IPS-20b (cell line): ENCODE measurements at regions not wholly inside any gene's neighbourhood (a gene's known extent, or its start where the extent isn't known, plus 50 kb on each side); places are given as distances from the start of the nearest gene placed in this dataset.

Experiments
- H3K27ac ChIP-seq: one replicate; pipeline ENCODE4 v1.5.1; 2013; ENCODE audit warnings: low read length
- H3K27me3 ChIP-seq: 2 replicates; pipeline ENCODE4 v1.6.1; 2013; ENCODE audit warnings: mild to moderate bottlenecking, low read length, inconsistent platforms; ENCODE audit not compliant: insufficient read depth
- H3K36me3 ChIP-seq: 2 replicates; pipeline ENCODE4 v1.6.1; 2013; ENCODE audit warnings: low read depth, mild to moderate bottlenecking, inconsistent platforms, low read length, moderate library complexity; ENCODE audit not compliant: insufficient read depth
- H3K4me1 ChIP-seq: 2 replicates; pipeline ENCODE4 v1.6.1; 2013; ENCODE audit warnings: mild to moderate bottlenecking, control low read depth, inconsistent platforms, low read length, moderate library complexity; ENCODE audit not compliant: insufficient read depth
- H3K4me3 ChIP-seq: 2 replicates; pipeline ENCODE4 v1.5.1; 2013; ENCODE audit warnings: mild to moderate bottlenecking, low read length, inconsistent platforms
- H3K9ac ChIP-seq: 2 replicates; pipeline ENCODE4 v1.6.1; 2013; ENCODE audit warnings: low read depth, mild to moderate bottlenecking, inconsistent platforms, low read length, moderate library complexity
- H3K9me3 ChIP-seq: 2 replicates; pipeline ENCODE4 v1.6.1; 2013; ENCODE audit warnings: mild to moderate bottlenecking, low read depth, low read length, inconsistent platforms; ENCODE audit not compliant: insufficient read depth

DNA sequence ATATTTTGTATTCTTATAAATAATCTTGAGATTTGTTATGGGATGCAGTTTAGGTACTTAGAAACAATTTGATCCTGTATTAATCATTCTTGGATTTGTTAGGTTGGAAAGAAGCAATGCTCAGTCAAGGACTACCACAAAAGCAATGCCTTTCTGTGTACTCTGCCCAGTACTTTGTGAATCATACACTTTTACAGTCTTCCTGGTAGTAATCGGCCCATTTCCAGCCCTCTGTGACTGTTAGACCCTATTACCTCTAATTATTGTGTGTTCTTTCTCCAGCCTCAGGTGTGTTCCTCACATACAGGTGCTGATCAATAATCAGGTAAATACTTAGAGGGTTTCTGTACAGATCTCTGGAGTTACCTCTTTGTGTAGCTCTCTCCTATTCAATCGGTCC, 609.0 kb downstream of the KCNH5 start:
- Histone ChIP-seq H3K9ac (no peak overlapping the region), H3K4me1 (no peaks in the 10 kb centered on the region), H3K9me3 (peaks cover 52% of the 10 kb centered on the region), H3K4me3 (no peak overlapping the region), H3K27ac (no peak overlapping the region), H3K36me3 (no peaks in the 10 kb centered on the region; the same call in 1 of the 2 replicates), H3K27me3 (no peaks in the 10 kb centered on the region)

DNA sequence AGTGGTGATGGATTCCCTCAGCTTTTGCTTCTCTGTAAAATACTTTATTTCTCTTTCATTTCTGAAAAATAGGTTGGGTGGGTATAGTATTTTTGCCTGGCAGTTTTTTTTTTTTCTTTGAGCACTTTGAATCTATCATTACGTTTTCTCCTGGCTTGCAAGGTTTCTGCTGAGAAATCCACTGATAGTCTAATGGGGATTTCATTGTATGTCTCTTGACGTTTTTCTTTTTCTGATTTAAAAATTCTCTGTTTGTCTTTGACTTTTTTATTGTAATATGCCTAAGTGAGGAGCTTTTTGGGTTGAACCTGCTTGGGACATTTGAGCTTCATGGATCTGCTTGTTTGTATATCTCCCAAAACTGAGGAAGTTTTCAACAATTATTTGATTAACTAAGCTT, 606.0 kb downstream of the KCNH5 start:
- no peak overlapping the region for H3K4me3 ChIP-seq
- no peak overlapping the region for H3K9ac ChIP-seq
- peaks cover 32% of the 10 kb centered on the region for H3K9me3 ChIP-seq
- no peaks in the 10 kb centered on the region for H3K27me3 ChIP-seq
- H3K4me1 ChIP-seq: no peaks in the 10 kb centered on the region
- no peaks in the 10 kb centered on the region; the same call in 1 of the 2 replicates for H3K36me3 ChIP-seq
- H3K27ac ChIP-seq: no peak overlapping the region

- Histone ChIP-seq H3K4me1 (peaks cover 8% of the 10 kb centered on the region), H3K36me3 (no peaks in the 10 kb centered on the region; the same call in 1 of the 2 replicates), H3K9ac (no peak overlapping the region), H3K27me3 (no peaks in the 10 kb centered on the region), H3K27ac (no peak overlapping the region), H3K4me3 (no peak overlapping the region), H3K9me3 (peaks cover 20% of the 10 kb centered on the region)
Observed at GRCh38 chr14:62443796-62444195, 601.5 kb downstream of the KCNH5 start.

- Histone ChIP-seq H3K27me3 (no peaks in the 10 kb centered on the region), H3K4me3 (peak overlapping the region; percentile 34), H3K9me3 (peaks cover 5% of the 10 kb centered on the region), H3K9ac (peak overlapping the region; percentile 8; the same call in 1 of the 2 replicates), H3K4me1 (peaks cover 11% of the 10 kb centered on the region), H3K27ac (no peak overlapping the region), H3K36me3 (no peaks in the 10 kb centered on the region)
Observed at GRCh38 chr14:62445570-62445969, 599.7 kb downstream of the KCNH5 start.

GRCh38 chr14:62451221-62451620, 594.0 kb downstream of the KCNH5 start:
- Histone ChIP-seq H3K27me3 (no peaks in the 10 kb centered on the region), H3K27ac (no peak overlapping the region), H3K36me3 (no peaks in the 10 kb centered on the region), H3K4me1 (peaks cover 3% of the 10 kb centered on the region), H3K4me3 (no peak overlapping the region), H3K9ac (no peak overlapping the region), H3K9me3 (no peaks in the 10 kb centered on the region)

DNA sequence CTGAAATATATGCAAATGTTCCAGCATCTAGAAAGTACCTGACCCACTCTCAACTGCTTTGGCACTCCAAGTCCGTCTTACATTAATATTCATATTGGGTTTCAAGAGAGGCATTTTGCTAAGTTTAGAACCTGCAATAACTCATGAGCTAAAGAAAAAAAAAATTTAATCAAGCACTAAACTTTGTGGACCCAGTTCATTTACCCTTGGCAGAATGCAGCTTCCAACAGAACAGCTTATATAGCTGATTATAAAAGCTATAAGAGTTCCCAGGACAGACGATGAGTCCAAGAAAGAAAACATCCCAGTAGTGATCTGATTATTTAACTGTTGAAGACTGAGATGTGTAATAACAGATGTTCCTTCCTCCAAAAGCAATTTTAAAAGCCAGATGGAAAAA, 592.0 kb downstream of the KCNH5 start:
- H3K9me3 ChIP-seq: no peaks in the 10 kb centered on the region
- no peak overlapping the region for H3K4me3 ChIP-seq
- H3K36me3 ChIP-seq: no peaks in the 10 kb centered on the region
- H3K27ac ChIP-seq: no peak overlapping the region
- no peak overlapping the region for H3K9ac ChIP-seq
- peaks cover 3% of the 10 kb centered on the region for H3K4me1 ChIP-seq
- H3K27me3 ChIP-seq: no peaks in the 10 kb centered on the region

DNA sequence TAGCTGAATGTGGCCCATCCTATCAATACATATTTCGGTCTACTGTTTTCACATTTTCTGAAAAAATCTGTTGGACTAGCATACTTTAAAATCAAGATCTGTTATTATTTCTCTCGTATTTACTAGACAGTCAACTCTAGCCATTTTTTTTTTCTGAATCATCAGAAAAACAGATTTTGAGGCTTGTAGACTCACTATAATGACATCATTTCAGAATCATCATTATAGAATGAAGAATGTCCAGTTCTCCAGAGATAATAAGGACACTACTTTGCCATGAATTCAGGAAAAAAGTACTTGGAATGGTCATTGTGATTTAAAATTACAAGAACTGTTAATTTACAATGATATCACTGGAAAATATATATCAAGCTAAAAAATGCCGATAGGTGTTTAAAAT, 589.8 kb downstream of the KCNH5 start:
- Histone ChIP-seq H3K27ac (no peak overlapping the region), H3K9ac (no peak overlapping the region), H3K27me3 (no peaks in the 10 kb centered on the region)

GRCh38 chr14:62462988-62463387, 582.3 kb downstream of the KCNH5 start:
- H3K4me3 ChIP-seq: no peak overlapping the region
- H3K27me3 ChIP-seq: no peaks in the 10 kb centered on the region
- H3K27ac ChIP-seq: no peak overlapping the region
- H3K9me3 ChIP-seq: no peaks in the 10 kb centered on the region
- no peaks in the 10 kb centered on the region for H3K36me3 ChIP-seq
- H3K4me1 ChIP-seq: no peaks in the 10 kb centered on the region
- no peak overlapping the region for H3K9ac ChIP-seq

More for the DNA sequence above, 589.8 kb downstream of the KCNH5 start:
- no peak overlapping the region for H3K4me3 ChIP-seq
- H3K4me1 ChIP-seq: no peaks in the 10 kb centered on the region
- no peaks in the 10 kb centered on the region for H3K36me3 ChIP-seq
- H3K9me3 ChIP-seq: no peaks in the 10 kb centered on the region

DNA sequence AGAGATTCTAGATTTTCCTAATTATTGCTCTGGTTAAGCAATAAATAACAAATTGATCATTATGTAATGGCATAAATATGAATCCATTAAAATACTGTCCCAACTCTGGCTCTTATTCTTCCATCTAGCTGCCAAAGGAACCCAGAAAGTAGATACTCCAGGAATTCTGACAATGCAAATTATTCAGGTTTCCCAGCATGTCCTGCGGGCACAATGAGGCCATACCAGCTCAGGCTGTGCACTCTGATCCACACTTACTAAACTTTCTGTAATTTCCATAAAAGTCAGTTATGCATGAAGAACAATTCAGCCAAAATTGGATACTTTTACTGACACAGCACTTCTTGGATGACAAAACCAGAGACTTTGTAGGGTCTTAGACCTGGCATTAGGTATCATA, 576.3 kb downstream of the KCNH5 start:
- Histone ChIP-seq H3K27ac (no peak overlapping the region), H3K4me1 (no peaks in the 10 kb centered on the region), H3K9me3 (no peaks in the 10 kb centered on the region), H3K9ac (no peak overlapping the region), H3K4me3 (no peak overlapping the region), H3K27me3 (no peaks in the 10 kb centered on the region), H3K36me3 (no peaks in the 10 kb centered on the region)

GRCh38 chr14:62470935-62471334, 574.3 kb downstream of the KCNH5 start:
- Histone ChIP-seq H3K4me3 (no peak overlapping the region), H3K27me3 (no peaks in the 10 kb centered on the region)

GRCh38 chr14:62491146-62491545, 554.1 kb downstream of the KCNH5 start:
- Histone ChIP-seq H3K36me3 (no peaks in the 10 kb centered on the region), H3K4me1 (no peaks in the 10 kb centered on the region), H3K9me3 (peaks cover 9% of the 10 kb centered on the region), H3K9ac (no peak overlapping the region), H3K27me3 (no peaks in the 10 kb centered on the region), H3K4me3 (no peak overlapping the region), H3K27ac (no peak overlapping the region)

More at GRCh38 chr14:62470935-62471334, 574.3 kb downstream of the KCNH5 start:
- H3K9ac ChIP-seq: no peak overlapping the region
- H3K9me3 ChIP-seq: no peaks in the 10 kb centered on the region
- no peaks in the 10 kb centered on the region for H3K36me3 ChIP-seq
- no peaks in the 10 kb centered on the region for H3K4me1 ChIP-seq
- no peak overlapping the region for H3K27ac ChIP-seq

DNA sequence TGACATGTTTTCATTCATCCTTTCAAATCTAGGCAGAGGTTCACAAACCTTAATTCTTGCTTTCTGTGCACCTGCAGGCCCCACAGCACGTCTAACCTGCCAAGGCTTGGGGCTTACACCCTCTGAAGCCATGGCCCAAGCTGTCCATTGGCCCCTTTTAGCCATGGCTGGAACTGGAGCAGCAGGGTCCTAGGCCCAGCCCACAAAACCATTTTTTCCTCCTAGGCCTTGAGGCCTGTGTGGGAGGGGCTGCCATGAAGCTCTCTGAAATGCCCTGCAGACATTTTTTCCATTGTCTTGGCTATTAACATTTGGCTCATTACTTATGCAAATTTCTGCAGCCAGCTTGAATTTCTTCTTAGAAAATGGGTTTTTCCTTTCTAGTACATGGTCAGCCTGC, 547.5 kb downstream of the KCNH5 start:
- Histone ChIP-seq H3K9ac (no peak overlapping the region), H3K9me3 (peaks cover 33% of the 10 kb centered on the region), H3K36me3 (no peaks in the 10 kb centered on the region), H3K4me3 (no peak overlapping the region), H3K4me1 (no peaks in the 10 kb centered on the region), H3K27me3 (no peaks in the 10 kb centered on the region), H3K27ac (no peak overlapping the region)
